ENCODE measurements at regions not wholly inside any gene's neighbourhood (a gene's known extent, or its start where the extent isn't known, plus 50 kb on each side); places are given as distances from the start of the nearest gene placed in this dataset.

DNA sequence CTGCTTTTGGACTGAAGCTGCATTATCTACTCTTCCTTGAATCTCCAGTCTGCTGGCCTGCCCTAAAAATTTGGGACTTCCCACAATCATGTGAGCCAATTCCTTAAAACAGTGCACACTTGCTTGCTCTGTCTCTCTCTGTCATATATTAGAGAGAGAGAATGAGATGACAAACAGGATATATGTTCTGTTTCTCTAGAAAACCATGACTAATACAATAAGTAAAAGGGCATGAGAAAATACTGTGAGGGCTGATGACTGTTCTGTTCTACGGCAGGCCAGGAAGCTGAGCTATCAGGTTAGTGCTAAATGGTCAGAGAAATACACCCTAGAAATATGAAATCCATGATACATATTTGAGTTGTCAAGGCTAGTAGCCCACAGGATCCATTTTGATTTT lies 1896.8 kb upstream of the CELF4 start:
- TF ChIP-seq, protein P1, sequence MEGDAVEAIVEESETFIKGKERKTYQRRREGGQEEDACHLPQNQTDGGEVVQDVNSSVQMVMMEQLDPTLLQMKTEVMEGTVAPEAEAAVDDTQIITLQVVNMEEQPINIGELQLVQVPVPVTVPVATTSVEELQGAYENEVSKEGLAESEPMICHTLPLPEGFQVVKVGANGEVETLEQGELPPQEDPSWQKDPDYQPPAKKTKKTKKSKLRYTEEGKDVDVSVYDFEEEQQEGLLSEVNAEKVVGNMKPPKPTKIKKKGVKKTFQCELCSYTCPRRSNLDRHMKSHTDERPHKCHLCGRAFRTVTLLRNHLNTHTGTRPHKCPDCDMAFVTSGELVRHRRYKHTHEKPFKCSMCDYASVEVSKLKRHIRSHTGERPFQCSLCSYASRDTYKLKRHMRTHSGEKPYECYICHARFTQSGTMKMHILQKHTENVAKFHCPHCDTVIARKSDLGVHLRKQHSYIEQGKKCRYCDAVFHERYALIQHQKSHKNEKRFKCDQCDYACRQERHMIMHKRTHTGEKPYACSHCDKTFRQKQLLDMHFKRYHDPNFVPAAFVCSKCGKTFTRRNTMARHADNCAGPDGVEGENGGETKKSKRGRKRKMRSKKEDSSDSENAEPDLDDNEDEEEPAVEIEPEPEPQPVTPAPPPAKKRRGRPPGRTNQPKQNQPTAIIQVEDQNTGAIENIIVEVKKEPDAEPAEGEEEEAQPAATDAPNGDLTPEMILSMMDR (IDR thresholded peaks at IDR 0.05; ENCODE audit: control extremely low read depth in 1 of 3, insufficient read depth in 1 of 3, low read depth in 1 of 3, low read length in 3 of 3) = no peak
- TF ChIP-seq EZH2 (IDR thresholded peaks at IDR 0.05; ENCODE audit: low read depth, low read length, severe bottlenecking) (no peak), FOSL1 (IDR thresholded peaks at IDR 0.05; ENCODE audit: insufficient read depth, low read depth, low read length) (no peak), YY1 (IDR thresholded peaks at IDR 0.05; ENCODE audit: low read depth, low read length) (no peak), CEBPB (IDR thresholded peaks at IDR 0.05; ENCODE audit: low read depth, low read length) (no peak), POLR2AphosphoS5 (IDR thresholded peaks at IDR 0.05; ENCODE audit: low read depth, low read length) (no peak)

All from H1 (cell line).